CD4-positive, alpha-beta T cell treated with Interleukin-21 for 1 hour (primary cell): ENCODE measurements at regions not wholly inside any gene's neighbourhood (a gene's known extent, or its start where the extent isn't known, plus 50 kb on each side); places are given as distances from the start of the nearest gene placed in this dataset.

Source experiments
- DNase-seq: peaks from one replicate; pipeline ENCODE4 v3.0.0-alpha.2; 2020

GRCh38 chr15:93296759-93297500, 207.9 kb upstream of the RGMA start:
- no peak for DNase-seq

GRCh38 chr15:93294896-93295295, 205.9 kb upstream of the RGMA start:
- DNase-seq = no peak

GRCh38 chr15:93294066-93294465, 205.1 kb upstream of the RGMA start:
- DNase-seq = no peak

- no peak for DNase-seq
Observed at GRCh38 chr15:93291380-93291779, 202.4 kb upstream of the RGMA start.

- DNase-seq = no peak
Observed at GRCh38 chr15:93290618-93290946, 201.6 kb upstream of the RGMA start.

- DNase-seq = no peak
Observed at GRCh38 chr15:93289941-93290617, 201.1 kb upstream of the RGMA start.

GRCh38 chr15:93288728-93289294, 199.8 kb upstream of the RGMA start:
- DNase-seq = no peak

GRCh38 chr15:93286446-93286845, 197.4 kb upstream of the RGMA start:
- DNase-seq = no peak

GRCh38 chr15:93283854-93284253, 194.8 kb upstream of the RGMA start:
- DNase-seq = no peak

- DNase-seq = no peak
Observed at GRCh38 chr15:93282808-93283207, 193.8 kb upstream of the RGMA start.

- DNase-seq = no peak
Observed at GRCh38 chr15:93278783-93279182, 189.8 kb upstream of the RGMA start.

- no peak for DNase-seq
Observed at GRCh38 chr15:93278006-93278405, 189.0 kb upstream of the RGMA start.

- DNase-seq = no peak
Observed at GRCh38 chr15:93274257-93274656, 185.2 kb upstream of the RGMA start.

GRCh38 chr15:93271871-93272270, 182.9 kb upstream of the RGMA start:
- no peak for DNase-seq

GRCh38 chr15:93270937-93271467, 182.0 kb upstream of the RGMA start:
- no peak for DNase-seq

- DNase-seq = no peak
Observed at GRCh38 chr15:93268066-93268465, 179.1 kb upstream of the RGMA start.

- no peak for DNase-seq
Observed at GRCh38 chr15:93266291-93266690, 177.3 kb upstream of the RGMA start.

GRCh38 chr15:93265111-93265556, 176.1 kb upstream of the RGMA start:
- DNase-seq = no peak

GRCh38 chr15:93261845-93262244, 172.8 kb upstream of the RGMA start:
- DNase-seq = no peak

- no peak for DNase-seq
Observed at GRCh38 chr15:93257920-93258319, 168.9 kb upstream of the RGMA start.

GRCh38 chr15:93253681-93254080, 164.7 kb upstream of the RGMA start:
- DNase-seq = no peak

- DNase-seq = no peak
Observed at GRCh38 chr15:93252780-93253179, 163.8 kb upstream of the RGMA start.

- DNase-seq = no peak
Observed at GRCh38 chr15:93250950-93251349, 161.9 kb upstream of the RGMA start.

GRCh38 chr15:93250209-93250608, 161.2 kb upstream of the RGMA start:
- DNase-seq = no peak
